HG02571 (cell line): ENCODE measurements at regions not wholly inside any gene's neighbourhood (a gene's known extent, or its start where the extent isn't known, plus 50 kb on each side); places are given as distances from the start of the nearest gene placed in this dataset.

Experiments
- ATAC-seq: cut with Tn5 transposase; IDR thresholded peaks from one replicate; pipeline ENCODE4 v1.9.1; 2021; ENCODE audit warnings: mild to moderate bottlenecking, moderate library complexity; ENCODE audit not compliant: unreplicated experiment

DNA sequence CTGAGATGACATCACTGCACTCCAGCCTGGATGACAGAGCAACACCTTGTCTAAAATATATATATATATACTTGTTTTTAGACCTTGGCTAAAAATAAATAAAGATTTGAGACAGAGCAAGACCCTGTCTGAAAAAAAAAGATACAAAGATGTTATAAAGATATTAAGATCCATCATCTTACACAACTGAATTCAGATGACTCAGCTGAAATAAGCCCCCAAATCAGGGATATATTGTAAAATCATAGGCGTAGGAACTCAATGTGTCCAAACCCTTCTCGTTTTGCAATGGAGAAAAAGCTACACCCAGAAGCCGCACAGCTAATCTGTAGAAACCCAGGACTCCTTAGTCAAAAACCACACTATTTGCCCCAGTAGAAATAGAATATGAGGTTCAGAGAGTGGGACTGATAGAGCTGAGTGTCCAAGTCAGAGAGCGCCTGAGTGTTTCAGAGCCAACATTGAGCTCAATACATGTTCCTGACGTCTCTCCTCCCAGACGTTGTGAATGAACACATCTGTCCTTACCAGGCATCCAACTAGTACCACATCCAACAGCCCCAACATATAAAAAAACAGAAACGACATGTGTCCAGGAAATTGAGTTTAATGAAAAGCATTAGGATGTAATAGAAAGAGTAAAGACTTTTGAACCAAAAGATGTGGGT lies 207.9 kb upstream of the BLID start:
- no peak for ATAC-seq

GRCh38 chr11:122322329-122322728 lies 206.3 kb upstream of the BLID start:
- ATAC-seq: no peak

GRCh38 chr11:122320671-122321070 lies 204.7 kb upstream of the BLID start:
- no peak for ATAC-seq

DNA sequence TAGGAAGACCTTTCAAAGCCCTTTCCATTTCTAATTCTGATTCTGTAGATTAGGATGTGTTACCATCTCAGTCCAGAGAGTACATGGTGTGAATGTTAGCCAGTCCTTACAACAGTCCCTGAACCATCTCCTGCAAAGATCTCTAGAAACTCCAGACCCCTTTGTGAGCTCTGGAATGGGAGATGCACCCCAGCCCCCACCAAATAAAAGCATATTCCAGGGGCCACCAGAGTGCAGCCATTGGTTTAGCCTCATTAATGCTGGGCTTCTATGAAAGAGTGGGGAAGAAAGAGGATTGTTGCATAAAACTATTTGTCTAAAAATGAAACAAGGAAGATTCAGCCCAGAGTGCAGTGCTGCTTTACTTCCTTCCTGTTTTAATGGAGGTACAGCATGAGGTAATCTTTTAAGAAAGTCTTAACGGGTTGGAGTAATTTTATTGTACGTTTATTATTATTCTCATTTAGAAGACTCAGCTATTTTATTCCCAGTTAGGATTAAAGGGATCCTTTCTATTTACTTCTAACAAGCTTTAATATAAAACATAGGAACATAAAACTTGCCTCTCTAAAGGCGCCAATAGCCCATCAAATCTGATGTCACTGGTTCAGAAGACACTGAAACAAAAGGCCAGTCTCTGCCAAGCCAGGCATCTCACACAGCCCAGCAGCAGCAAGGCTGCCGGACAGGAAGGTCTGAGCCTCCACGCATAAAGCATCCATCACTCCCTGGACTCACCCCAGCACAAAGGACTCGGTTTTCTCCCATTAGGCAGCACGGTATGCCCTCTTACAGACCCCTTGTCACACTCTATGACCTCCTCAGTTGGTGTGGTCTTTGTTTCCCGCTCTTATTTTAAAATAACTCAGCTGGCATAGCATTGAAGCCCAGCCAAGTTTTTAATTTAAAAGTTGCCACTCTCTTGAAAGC lies 203.9 kb upstream of the BLID start:
- no peak for ATAC-seq

GRCh38 chr11:122319085-122319484 lies 203.1 kb upstream of the BLID start:
- no peak for ATAC-seq

DNA sequence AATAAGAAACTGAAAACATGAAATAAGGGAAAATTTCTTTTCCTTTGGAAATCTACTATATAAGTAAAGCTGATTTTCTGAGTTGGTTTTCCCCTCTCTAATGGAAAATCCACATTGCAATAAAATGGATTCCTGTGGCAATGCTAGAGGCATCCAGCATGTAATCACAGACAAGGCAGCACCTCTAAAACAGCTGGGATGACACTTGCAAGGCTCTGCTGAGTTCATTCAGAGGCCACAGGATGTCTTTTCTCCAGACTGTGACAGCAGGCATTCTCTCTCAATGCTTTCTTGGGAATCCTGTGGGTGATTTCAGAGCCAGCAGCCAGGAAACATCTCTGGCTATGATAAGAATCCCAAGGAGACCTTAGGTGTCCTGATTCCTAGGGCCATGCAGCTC lies 201.3 kb upstream of the BLID start:
- no peak for ATAC-seq

GRCh38 chr11:122313581-122313980 lies 197.6 kb upstream of the BLID start:
- ATAC-seq: no peak

GRCh38 chr11:122311216-122311755 lies 195.3 kb upstream of the BLID start:
- no peak for ATAC-seq

GRCh38 chr11:122310766-122311165 lies 194.8 kb upstream of the BLID start:
- no peak for ATAC-seq

- ATAC-seq: no peak
Measured at GRCh38 chr11:122309262-122309925, 193.4 kb upstream of the BLID start.

DNA sequence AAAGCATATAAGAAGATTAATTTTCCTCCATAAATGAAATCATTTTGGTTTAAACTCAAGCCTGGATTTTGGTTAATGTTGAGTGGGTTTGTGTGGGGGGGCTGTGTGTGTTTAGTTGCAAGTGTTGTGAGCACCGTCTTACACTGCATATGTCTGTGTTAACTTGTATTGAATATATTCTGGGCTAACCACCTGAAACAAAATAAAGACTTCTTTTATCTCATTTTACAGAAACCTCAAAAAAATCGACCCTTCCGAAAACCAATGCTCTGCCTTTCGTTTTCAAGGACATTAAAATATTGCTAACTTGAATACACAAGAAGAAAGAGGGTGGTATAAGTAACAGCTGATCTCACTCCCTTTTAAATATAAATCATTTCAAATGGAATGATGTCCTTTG lies 192.2 kb upstream of the BLID start:
- ATAC-seq: no peak

- no peak for ATAC-seq
Measured at GRCh38 chr11:122307476-122308035, 191.5 kb upstream of the BLID start.

- no peak for ATAC-seq
Measured at GRCh38 chr11:122306831-122307391, 190.9 kb upstream of the BLID start.

GRCh38 chr11:122305426-122306320 lies 189.7 kb upstream of the BLID start:
- ATAC-seq: no peak

- ATAC-seq: no peak
Measured at GRCh38 chr11:122304973-122305372, 189.0 kb upstream of the BLID start.

GRCh38 chr11:122304306-122304705 lies 188.3 kb upstream of the BLID start:
- ATAC-seq: no peak

DNA sequence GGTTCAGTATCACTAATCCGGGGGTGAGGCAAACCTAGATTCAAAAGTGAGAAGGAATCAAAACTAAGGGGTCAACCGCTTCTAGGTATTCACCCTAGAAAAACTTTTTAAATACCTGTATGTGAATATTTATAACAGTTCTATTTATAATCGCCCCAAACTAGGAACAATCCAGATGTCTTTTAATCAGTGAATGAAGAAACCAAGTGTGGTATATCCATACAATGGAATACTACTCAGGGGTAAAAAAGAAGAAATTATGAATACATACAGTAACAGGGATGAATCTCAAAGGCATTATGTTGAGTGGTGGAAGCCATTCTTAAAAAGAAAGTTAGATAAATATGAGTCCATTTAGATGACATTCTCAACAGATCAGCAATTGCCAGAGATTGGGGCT lies 178.0 kb upstream of the BLID start:
- ATAC-seq: no peak

DNA sequence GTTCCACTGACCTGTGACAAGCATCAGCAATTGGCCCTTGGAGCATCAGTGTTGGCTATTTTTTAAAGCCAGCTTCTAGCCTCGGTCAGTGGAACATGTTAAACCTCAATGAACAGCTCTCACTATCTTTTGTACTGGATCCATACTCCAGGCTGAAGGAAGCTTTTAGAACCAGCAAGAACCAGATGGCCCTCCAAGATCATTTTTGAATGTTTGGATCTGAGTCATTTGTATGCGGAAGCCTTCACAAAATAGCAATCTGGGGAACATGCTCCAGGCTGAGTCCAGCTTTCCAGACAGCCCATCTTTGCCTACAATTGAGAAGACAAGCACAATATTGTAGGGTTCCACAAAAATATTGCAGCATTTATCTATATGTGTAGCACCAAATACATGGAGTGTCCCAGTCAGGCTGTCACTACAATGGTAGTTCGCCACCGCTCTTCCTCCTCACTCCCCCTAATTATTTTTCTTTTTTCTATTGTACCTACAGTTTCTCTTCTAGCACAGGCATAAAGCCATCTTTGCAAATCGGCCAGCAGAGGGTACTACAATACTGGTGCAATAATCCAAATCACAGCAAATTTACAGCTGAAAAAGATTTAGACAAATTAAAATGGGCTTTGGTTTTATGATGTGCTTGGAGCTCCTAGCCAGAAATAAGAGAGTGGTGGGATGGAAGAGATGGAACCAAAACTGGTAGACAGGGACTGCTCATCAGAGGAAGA lies 177.4 kb upstream of the BLID start:
- ATAC-seq: no peak

DNA sequence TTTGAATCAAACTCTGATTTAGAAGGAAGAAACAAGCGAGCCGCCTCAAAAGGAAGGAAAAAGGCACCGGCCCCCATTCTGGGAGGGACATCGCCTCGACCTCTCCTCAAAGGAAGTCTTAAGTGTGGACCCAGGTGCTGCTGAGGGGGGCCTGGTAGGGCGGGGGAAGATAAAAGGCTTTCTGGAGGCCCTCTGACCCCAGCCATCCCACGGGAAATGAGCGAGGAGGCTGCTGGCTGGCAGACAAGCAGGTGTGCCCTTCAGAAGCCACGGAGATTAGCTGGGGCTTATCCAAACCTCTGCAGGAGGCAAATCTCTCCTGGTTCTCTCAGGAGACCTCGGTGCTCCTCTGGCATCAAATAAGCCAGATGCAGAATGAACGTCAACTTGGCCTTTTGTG lies 171.4 kb upstream of the BLID start:
- no peak for ATAC-seq
